ENCODE measurements at regions not wholly inside any gene's neighbourhood (a gene's known extent, or its start where the extent isn't known, plus 50 kb on each side); places are given as distances from the start of the nearest gene placed in this dataset.

- Histone ChIP-seq H3K9me3 (ENCODE audit: control insufficient read depth, insufficient read depth, low read depth, low read length) (no peaks in the 10 kb centered on the region), H3K4me3 (ENCODE audit: low read depth, low read length) (no peak overlapping the region), H3K27ac (ENCODE audit: extremely low read depth, low read depth, low read length) (no peak overlapping the region), H3K4me1 (ENCODE audit: control insufficient read depth, insufficient read depth, low read length) (no peaks in the 10 kb centered on the region), H3K36me3 (ENCODE audit: control insufficient read depth in 2 of 2, insufficient read depth in 1 of 2, low read length in 2 of 2) (no peaks in the 10 kb centered on the region)
- CTCF ChIA-PET, result no interaction called here
- POLR2A ChIA-PET, result no interaction called here
- TF ChIP-seq ZNF544 (tag by site-specific recombination; IDR thresholded peaks at IDR 0.05) (no peak), ZNF501 (tag by site-specific recombination; IDR thresholded peaks at IDR 0.05) (no peak), ZBTB49 (tag by site-specific recombination; IDR thresholded peaks at IDR 0.05; ENCODE audit: low read depth) (no peak), PRDM10 (tag by site-specific recombination; IDR thresholded peaks at IDR 0.05) (no peak), ZNF404 (tag by site-specific recombination; IDR thresholded peaks at IDR 0.05) (no peak), ZNF792 (tag by site-specific recombination; IDR thresholded peaks at IDR 0.05) (no peak), ZNF707 (tag by site-specific recombination; IDR thresholded peaks at IDR 0.05) (no peak), ZNF624 (tag by site-specific recombination; IDR thresholded peaks at IDR 0.05) (no peak), ZNF654 (tag by site-specific recombination; IDR thresholded peaks at IDR 0.05; ENCODE audit: low read depth) (no peak), BCL11A (tag by site-specific recombination; IDR thresholded peaks at IDR 0.05; ENCODE audit: low read depth) (no peak), SETDB1 (IDR thresholded peaks at IDR 0.05; ENCODE audit: insufficient read length, low read length) (no peak), ZNF658 (tag by site-specific recombination; IDR thresholded peaks at IDR 0.05) (no peak), ZNF677 (tag by site-specific recombination; IDR thresholded peaks at IDR 0.05) (no peak), ZNF391 (tag by site-specific recombination; IDR thresholded peaks at IDR 0.05; ENCODE audit: borderline replicate concordance, low read depth) (no peak), ZNF10 (tag by site-specific recombination; IDR thresholded peaks at IDR 0.05) (no peak), PATZ1 (tag by site-specific recombination; IDR thresholded peaks at IDR 0.05) (no peak), ZNF692 (tag by site-specific recombination; IDR thresholded peaks at IDR 0.05) (no peak), ZNF510 (tag by site-specific recombination; IDR thresholded peaks at IDR 0.05; ENCODE audit: insufficient replicate concordance) (no peak), ZBTB8A (tag by site-specific recombination; IDR thresholded peaks at IDR 0.05) (no peak)
Measured at GRCh38 chr9:28718226-28718625, 1144.9 kb upstream of the C9orf72 start.

All from HEK293 (cell line).